A549 (cell line): ENCODE measurements at regions not wholly inside any gene's neighbourhood (a gene's known extent, or its start where the extent isn't known, plus 50 kb on each side); places are given as distances from the start of the nearest gene placed in this dataset.

Experiments used
- ATAC-seq, 2 experiments: fragments of 200-7000 bp in 1 of 2; fragments of >200 bp in 1 of 2; cut with Nextera tagmentation in 1 of 2; cut with Tn5 transposase in 1 of 2; 3 replicates each; pipeline versions ENCODE4 v1.8.0 to v1.9.1; 2018 to 2020; ENCODE audit warnings: mild to moderate bottlenecking in 1 of 2, moderate library complexity in 1 of 2
- CTCF ChIA-PET: fragments of 300-600 bp; sonication (Branson Sonifier 250); formaldehyde crosslinking; extraction: SDS; loops from one replicate; lab custom pipeline; 2021; ENCODE audit warnings: antibody characterized with exemption, inconsistent platforms; lab: Yijun Ruan, JAX
- POLR2A ChIA-PET: fragments of 350-600 bp; formaldehyde crosslinking; extraction: SDS; loops from one replicate; lab custom pipeline; 2021; ENCODE audit warnings: antibody characterized with exemption, inconsistent platforms; lab: Yijun Ruan, JAX
- DNase-seq, 2 experiments: peaks; one replicate each; pipeline versions ENCODE4 v3.0.0 to v3.0.0-alpha.2; 2011 to 2016; ENCODE audit warnings: low read depth in 1 of 2, low spot score in 1 of 2
- FAIRE-seq: peaks from 2 replicates; lab custom pipeline; 2011; peaks lifted over from hg19 to GRCh38; lab: Jason Lieb, UNC
- H3K27ac ChIP-seq, 2 experiments: fragments of >200 bp; sonication (Bioruptor Twin); formaldehyde crosslinking; 3 replicates each; pipeline ENCODE4 v1.5.1; 2016 to 2017
- H3K4me1 ChIP-seq: fragments of >200 bp; sonication (Bioruptor Twin); formaldehyde crosslinking; 3 replicates; pipeline ENCODE4 v1.6.1; 2016
- H3K4me2 ChIP-seq: fragments of >200 bp; sonication (Bioruptor Twin); formaldehyde crosslinking; 3 replicates; pipeline ENCODE4 v1.6.1; 2016
- H3K4me3 ChIP-seq: fragments of >200 bp; sonication (Bioruptor Twin); formaldehyde crosslinking; 3 replicates; pipeline ENCODE4 v1.5.1; 2016
- H3K9me3 ChIP-seq: fragments of >200 bp; sonication (Bioruptor Twin); formaldehyde crosslinking; 3 replicates; pipeline ENCODE4 v1.6.1; 2016
- CHD4 ChIP-seq: fragments of 200-600 bp; sonication (generic); IDR thresholded peaks from 2 replicates; pipeline ENCODE4 v1.6.1; 2016; ENCODE audit warnings: antibody characterized with exemption, mild to moderate bottlenecking, borderline replicate concordance
- ESRRA ChIP-seq: fragments of 150-350 bp; IDR thresholded peaks from 2 replicates; pipeline ENCODE4 v1.6.1; 2014; ENCODE audit warnings: mild to moderate bottlenecking, low read length, borderline replicate concordance
- FOSB ChIP-seq: fragments of 250-450 bp; sonication (Bioruptor Pico); IDR thresholded peaks from 2 replicates; pipeline ENCODE4 v1.5.0; 2020; ENCODE audit warnings: mild to moderate bottlenecking, moderate library complexity
- FOSL2 ChIP-seq, 2 experiments: fragments of 450-650 bp in 1 of 2; fragments of >200 bp in 1 of 2; sonication (Bioruptor Twin) in 1 of 2; formaldehyde crosslinking; IDR thresholded peaks; 2 replicates each; pipeline versions ENCODE4 v1.5.0 to v1.6.1; 2016 to 2020; ENCODE audit warnings: mild to moderate bottlenecking in 1 of 2, moderate library complexity in 1 of 2
- HDAC2 ChIP-seq: fragments of 200-600 bp; sonication (generic); IDR thresholded peaks from 2 replicates; pipeline ENCODE4 v1.6.1; 2016
- HEYL ChIP-seq: fragments of 250-450 bp; sonication (Bioruptor Pico); IDR thresholded peaks from 2 replicates; pipeline ENCODE4 v1.8.0; 2021; ENCODE audit warnings: mild to moderate bottlenecking, moderate library complexity
- HOXB13 ChIP-seq: fragments of 250-450 bp; sonication (Bioruptor Pico); IDR thresholded peaks from 2 replicates; pipeline ENCODE4 v1.5.0; 2020; ENCODE audit warnings: low read depth, mild to moderate bottlenecking, moderate library complexity
- HOXB5 ChIP-seq: fragments of 250-450 bp; sonication (Bioruptor Pico); IDR thresholded peaks from 2 replicates; pipeline ENCODE4 v1.5.0; 2020; ENCODE audit warnings: mild to moderate bottlenecking, moderate library complexity
- KDM1A ChIP-seq: fragments of 200-600 bp; sonication (generic); IDR thresholded peaks from 2 replicates; pipeline ENCODE4 v1.6.1; 2016; ENCODE audit warnings: low read depth, mild to moderate bottlenecking
- KDM5A ChIP-seq: fragments of 200-600 bp; sonication (generic); IDR thresholded peaks from 2 replicates; pipeline ENCODE4 v1.6.1; 2016; ENCODE audit warnings: antibody characterized with exemption, mild to moderate bottlenecking
- MAFK ChIP-seq: fragments of 450-650 bp; IDR thresholded peaks from 2 replicates; pipeline ENCODE4 v1.6.1; 2014; ENCODE audit not compliant: partially characterized antibody
- NFE2L2 ChIP-seq: fragments of 150-350 bp; conservative IDR thresholded peaks from 2 replicates; pipeline ENCODE4 v1.6.1; 2014; ENCODE audit warnings: low read length
- NPAS2 ChIP-seq: fragments of 250-450 bp; sonication (Bioruptor Pico); IDR thresholded peaks from 2 replicates; pipeline ENCODE4 v1.8.0; 2022; ENCODE audit warnings: mild to moderate bottlenecking, moderate library complexity, borderline replicate concordance
- RCOR1 ChIP-seq: fragments of 150-350 bp; IDR thresholded peaks from 2 replicates; pipeline ENCODE4 v1.6.1; 2014; ENCODE audit warnings: antibody characterized with exemption, low read length, low read depth
- SREBF2 ChIP-seq: fragments of 450-650 bp; IDR thresholded peaks from 2 replicates; pipeline ENCODE4 v1.6.1; 2014; ENCODE audit warnings: mild to moderate bottlenecking, moderate library complexity
- ZSCAN20 ChIP-seq: fragments of 250-450 bp; sonication (Bioruptor Pico); IDR thresholded peaks from 2 replicates; pipeline ENCODE4 v1.8.0; 2022; ENCODE audit warnings: mild to moderate bottlenecking, moderate library complexity
- WGBS: methylation state at CpG from one replicate; pipeline ENCODE4 v1.1.6; 2017; ENCODE audit errors: missing lambda C conversion rate; 5-methylcytosine and 5-hydroxymethylcytosine counted together
- TF ChIP-seq, protein P1 (sequence below): IDR thresholded peaks from 2 replicates; pipeline ENCODE4 v1.6.1; 2012; ENCODE audit warnings: low read depth, borderline replicate concordance
- TF ChIP-seq, protein P2 (sequence below): fragments of 200-600 bp; sonication (generic); IDR thresholded peaks from 2 replicates; pipeline ENCODE4 v1.6.1; 2016; ENCODE audit warnings: antibody characterized with exemption, mild to moderate bottlenecking, moderate library complexity
- TF ChIP-seq, protein P3 (sequence below): fragments of 150-350 bp; IDR thresholded peaks from 2 replicates; pipeline ENCODE4 v1.6.1; 2014; ENCODE audit warnings: low read depth, mild to moderate bottlenecking, low read length
- TF ChIP-seq, protein P4 (sequence below): fragments of >200 bp; sonication (Bioruptor Twin); formaldehyde crosslinking; IDR thresholded peaks from 2 replicates; pipeline ENCODE4 v1.6.1; 2016

DNA sequence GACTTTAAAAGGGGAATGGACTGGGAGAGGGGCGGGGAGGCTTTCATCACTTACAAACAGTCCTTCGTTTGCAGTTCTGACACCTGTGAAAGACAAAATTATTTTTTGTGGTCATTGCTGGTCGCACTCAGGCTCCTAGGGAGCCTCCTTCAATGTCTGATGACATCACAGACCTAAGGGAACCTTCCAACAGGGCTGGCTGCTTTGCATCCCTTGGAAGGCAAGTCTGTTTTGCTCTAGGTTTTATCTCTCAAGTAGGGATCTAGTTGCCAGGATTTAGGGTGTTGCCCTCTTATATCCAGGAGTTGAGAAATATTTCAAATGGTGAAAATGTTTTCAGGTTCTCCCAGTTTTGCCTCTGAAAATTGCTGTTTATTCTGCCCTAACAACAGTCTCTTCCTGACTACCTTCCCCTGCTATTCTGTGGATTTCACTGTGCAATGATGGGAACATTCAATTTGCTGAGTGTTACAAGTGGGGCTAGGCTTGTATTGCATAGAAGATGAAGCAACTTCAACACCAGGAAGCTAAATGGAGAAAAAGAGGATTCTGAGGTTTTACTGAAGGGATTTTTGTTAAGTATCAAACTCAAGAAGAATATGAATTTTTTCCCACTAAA is 75.9 kb upstream of the ARRDC4 start:
- TF ChIP-seq, protein P1, sequence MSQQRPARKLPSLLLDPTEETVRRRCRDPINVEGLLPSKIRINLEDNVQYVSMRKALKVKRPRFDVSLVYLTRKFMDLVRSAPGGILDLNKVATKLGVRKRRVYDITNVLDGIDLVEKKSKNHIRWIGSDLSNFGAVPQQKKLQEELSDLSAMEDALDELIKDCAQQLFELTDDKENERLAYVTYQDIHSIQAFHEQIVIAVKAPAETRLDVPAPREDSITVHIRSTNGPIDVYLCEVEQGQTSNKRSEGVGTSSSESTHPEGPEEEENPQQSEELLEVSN, result no peak
- TF ChIP-seq HEYL (CRISPR knock-in tag), result no peak
- no peak for TF ChIP-seq ZSCAN20
- TF ChIP-seq, protein P2, sequence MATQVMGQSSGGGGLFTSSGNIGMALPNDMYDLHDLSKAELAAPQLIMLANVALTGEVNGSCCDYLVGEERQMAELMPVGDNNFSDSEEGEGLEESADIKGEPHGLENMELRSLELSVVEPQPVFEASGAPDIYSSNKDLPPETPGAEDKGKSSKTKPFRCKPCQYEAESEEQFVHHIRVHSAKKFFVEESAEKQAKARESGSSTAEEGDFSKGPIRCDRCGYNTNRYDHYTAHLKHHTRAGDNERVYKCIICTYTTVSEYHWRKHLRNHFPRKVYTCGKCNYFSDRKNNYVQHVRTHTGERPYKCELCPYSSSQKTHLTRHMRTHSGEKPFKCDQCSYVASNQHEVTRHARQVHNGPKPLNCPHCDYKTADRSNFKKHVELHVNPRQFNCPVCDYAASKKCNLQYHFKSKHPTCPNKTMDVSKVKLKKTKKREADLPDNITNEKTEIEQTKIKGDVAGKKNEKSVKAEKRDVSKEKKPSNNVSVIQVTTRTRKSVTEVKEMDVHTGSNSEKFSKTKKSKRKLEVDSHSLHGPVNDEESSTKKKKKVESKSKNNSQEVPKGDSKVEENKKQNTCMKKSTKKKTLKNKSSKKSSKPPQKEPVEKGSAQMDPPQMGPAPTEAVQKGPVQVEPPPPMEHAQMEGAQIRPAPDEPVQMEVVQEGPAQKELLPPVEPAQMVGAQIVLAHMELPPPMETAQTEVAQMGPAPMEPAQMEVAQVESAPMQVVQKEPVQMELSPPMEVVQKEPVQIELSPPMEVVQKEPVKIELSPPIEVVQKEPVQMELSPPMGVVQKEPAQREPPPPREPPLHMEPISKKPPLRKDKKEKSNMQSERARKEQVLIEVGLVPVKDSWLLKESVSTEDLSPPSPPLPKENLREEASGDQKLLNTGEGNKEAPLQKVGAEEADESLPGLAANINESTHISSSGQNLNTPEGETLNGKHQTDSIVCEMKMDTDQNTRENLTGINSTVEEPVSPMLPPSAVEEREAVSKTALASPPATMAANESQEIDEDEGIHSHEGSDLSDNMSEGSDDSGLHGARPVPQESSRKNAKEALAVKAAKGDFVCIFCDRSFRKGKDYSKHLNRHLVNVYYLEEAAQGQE, result no peak
- TF ChIP-seq HOXB5 (CRISPR knock-in tag), result no peak
- no peak for TF ChIP-seq CHD4
- TF ChIP-seq KDM1A, result no peak
- TF ChIP-seq FOSB, result no peak
- no peak for TF ChIP-seq SREBF2
- TF ChIP-seq, protein P3, sequence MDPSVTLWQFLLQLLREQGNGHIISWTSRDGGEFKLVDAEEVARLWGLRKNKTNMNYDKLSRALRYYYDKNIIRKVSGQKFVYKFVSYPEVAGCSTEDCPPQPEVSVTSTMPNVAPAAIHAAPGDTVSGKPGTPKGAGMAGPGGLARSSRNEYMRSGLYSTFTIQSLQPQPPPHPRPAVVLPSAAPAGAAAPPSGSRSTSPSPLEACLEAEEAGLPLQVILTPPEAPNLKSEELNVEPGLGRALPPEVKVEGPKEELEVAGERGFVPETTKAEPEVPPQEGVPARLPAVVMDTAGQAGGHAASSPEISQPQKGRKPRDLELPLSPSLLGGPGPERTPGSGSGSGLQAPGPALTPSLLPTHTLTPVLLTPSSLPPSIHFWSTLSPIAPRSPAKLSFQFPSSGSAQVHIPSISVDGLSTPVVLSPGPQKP, result no peak
- TF ChIP-seq FOSL2 (IDR thresholded peaks at IDR 0.05), result no peak
- no peak for TF ChIP-seq FOSL2 (CRISPR knock-in tag; IDR thresholded peaks at IDR 0.05)

DNA sequence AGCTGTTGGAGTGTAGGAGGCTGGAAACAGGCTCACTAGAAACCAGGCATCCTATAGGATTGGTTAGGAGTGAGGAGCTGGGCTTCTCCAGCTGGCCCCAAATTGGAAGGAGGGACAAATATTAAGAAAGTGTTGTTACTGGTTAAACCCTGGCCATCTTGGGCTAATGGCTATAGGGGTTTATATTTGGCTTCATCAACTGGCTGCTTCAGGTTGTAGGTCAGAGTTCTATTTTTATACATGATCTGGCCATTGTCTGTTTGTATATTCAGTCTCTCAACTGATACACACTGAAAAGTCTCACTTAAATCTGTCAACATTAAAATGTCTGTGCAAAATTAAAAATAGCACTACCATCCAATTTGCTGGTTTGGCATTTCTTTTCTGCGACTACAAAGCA is 70.2 kb upstream of the ARRDC4 start:
- H3K4me3 ChIP-seq, result no peak overlapping the region
- no peaks in the 10 kb centered on the region for H3K9me3 ChIP-seq
- DNase-seq (no peak), ATAC-seq (no peak), FAIRE-seq (no peak)
- ChIA-PET CTCF (interaction anchor here (1.1 to 2.2 kb wide), 2 partner anchors 9 to 14 kb away, joined by 4 to 17 read pairs; no protein-coding TSS in a partner anchor), POLR2A (no interaction called here)
- no peak overlapping the region for H3K4me2 ChIP-seq
- 54% methylated on average over 1 of the region's 1 CpG for WGBS
- no peak overlapping the region for H3K27ac ChIP-seq
- TF ChIP-seq RCOR1 (no peak), HOXB13 (CRISPR knock-in tag) (no peak), HOXB5 (CRISPR knock-in tag) (no peak), NFE2L2 (no peak), ZSCAN20 (no peak), CHD4 (no peak), KDM5A (no peak), NPAS2 (CRISPR knock-in tag) (no peak), HDAC2 (no peak), MAFK (no peak), SREBF2 (no peak), ESRRA (no peak)
- TF ChIP-seq, protein P4, sequence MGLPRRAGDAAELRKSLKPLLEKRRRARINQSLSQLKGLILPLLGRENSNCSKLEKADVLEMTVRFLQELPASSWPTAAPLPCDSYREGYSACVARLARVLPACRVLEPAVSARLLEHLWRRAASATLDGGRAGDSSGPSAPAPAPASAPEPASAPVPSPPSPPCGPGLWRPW, result no peak
- H3K4me1 ChIP-seq, result no peaks in the 10 kb centered on the region

More for the DNA sequence above, 75.9 kb upstream of the ARRDC4 start:
- Histone ChIP-seq H3K4me3 (no peak overlapping the region), H3K4me2 (no peak overlapping the region), H3K4me1 (no peaks in the 10 kb centered on the region), H3K27ac (no peak overlapping the region), H3K9me3 (no peaks in the 10 kb centered on the region)
- POLR2A ChIA-PET, result no interaction called here
- FAIRE-seq (no peak), DNase-seq (no peak), ATAC-seq (no peak)
- 1% methylated on average over 3 of the region's 3 CpGs for WGBS
- CTCF ChIA-PET, result no interaction called here
